ENCODE measurements at regions not wholly inside any gene's neighbourhood (a gene's known extent, or its start where the extent isn't known, plus 50 kb on each side); places are given as distances from the start of the nearest gene placed in this dataset.
A peak's percentile ranks its signal among the peaks of the same experiment; 100 is the strongest.

- peak; percentile 16 to 25 for DNase-seq
- Histone ChIP-seq H3K4me3 (peak overlapping the region; percentile 50 to 82 (median 71)), H3K36me3 (no peaks in the 10 kb centered on the region), H3K27me3 (peaks cover 0 to 55% (median 11%) of the 10 kb centered on the region in 7 donors), H3K27ac (peak overlapping the region; percentile 68 to 90 (median 84)), H3K9me3 (no peaks in the 10 kb centered on the region), H3K4me1 (peaks cover 0 to 36% (median 23%) of the 10 kb centered on the region in 9 donors)
- intact Hi-C loops (cut with DNase I): loop anchor here in 7 of 10 donors (5.0 to 10.0 kb wide), 9 partner anchors 40 to 527 kb away; no protein-coding TSS in a partner anchor
- peak; percentile 24 to 70 (median 50) for ATAC-seq
- 1% methylated on average over 38 to 45 of the region's 45 CpGs for WGBS, 2 donors
- no peak for TF ChIP-seq CTCF (IDR thresholded peaks at IDR 0.05)
These were observed 151.2 kb upstream of the SLC4A4 start for GRCh38 chr4:71187404-71188155.

- peak overlapping the region in 9 of 10 donors; percentile 63 to 82 (median 71) for H3K4me3 ChIP-seq
- DNase-seq (no peak), ATAC-seq (peak in 1 of 8 donors; percentile 27)
- H3K36me3 ChIP-seq: no peaks in the 10 kb centered on the region
- H3K27me3 ChIP-seq: peaks cover 0 to 55% (median 11%) of the 10 kb centered on the region in 7 donors
- no peaks in the 10 kb centered on the region for H3K9me3 ChIP-seq
- H3K27ac ChIP-seq: peak overlapping the region in 9 of 10 donors; percentile 73 to 90 (median 84)
- intact Hi-C loops (cut with DNase I): loop anchor here in 7 of 10 donors (5.0 to 10.0 kb wide), 9 partner anchors 39 to 527 kb away; no protein-coding TSS in a partner anchor
- TF ChIP-seq CTCF (IDR thresholded peaks at IDR 0.05): no peak
- 5 to 11% methylated on average over 7 of the region's 7 CpGs for WGBS, 2 donors
- H3K4me1 ChIP-seq: peaks cover 0 to 36% (median 23%) of the 10 kb centered on the region in 9 donors
These were observed 150.6 kb upstream of the SLC4A4 start for GRCh38 chr4:71188156-71188640.

GRCh38 chr4:71188951-71189350, 149.9 kb upstream of the SLC4A4 start:
- peak overlapping the region in 6 of 10 donors; percentile 80 to 89 (median 86) for H3K27ac ChIP-seq

More at GRCh38 chr4:71188951-71189350, 149.9 kb upstream of the SLC4A4 start:
- DNase-seq (no peak), ATAC-seq (no peak)
- H3K9me3 ChIP-seq: no peaks in the 10 kb centered on the region
- no peaks in the 10 kb centered on the region for H3K36me3 ChIP-seq
- intact Hi-C loops (cut with DNase I): loop anchor here in 7 of 10 donors (5.0 to 10.0 kb wide), 9 partner anchors 38 to 526 kb away; no protein-coding TSS in a partner anchor
- H3K27me3 ChIP-seq: peaks cover 0 to 55% (median 11%) of the 10 kb centered on the region in 7 donors
- no peak for TF ChIP-seq CTCF (IDR thresholded peaks at IDR 0.05)
- peaks cover 0 to 36% (median 23%) of the 10 kb centered on the region in 9 donors for H3K4me1 ChIP-seq
- H3K4me3 ChIP-seq: peak overlapping the region in 5 of 10 donors; percentile 63 to 82 (median 71)
- whole genome bisulfite sequencing, 2 donors: 68% methylated on average over 1 of the region's 1 CpG
